BLaER1 treated with 17β-estradiol and CSF1 and Interleukin-3, amounts not matched to agents 10 nM and 100 nM (cell line): ENCODE measurements at regions not wholly inside any gene's neighbourhood (a gene's known extent, or its start where the extent isn't known, plus 50 kb on each side); places are given as distances from the start of the nearest gene placed in this dataset.
A peak's percentile ranks its signal among the peaks of the same experiment; 100 is the strongest.

Experiments
- H3K27ac ChIP-seq, 11 experiments: shearing (Covaris generic); formaldehyde crosslinking; 2 replicates each; pipeline ENCODE4 v1.8.1; 2022
- H3K27me3 ChIP-seq, 11 experiments: shearing (Covaris generic); formaldehyde crosslinking; 2 replicates each; pipeline ENCODE4 v1.8.1; 2022
- H3K36me3 ChIP-seq, 11 experiments: shearing (Covaris generic); formaldehyde crosslinking; 2 replicates each; pipeline ENCODE4 v1.8.1; 2022
- H3K4me1 ChIP-seq, 10 experiments: shearing (Covaris generic); formaldehyde crosslinking; 2 replicates each; pipeline ENCODE4 v1.8.1; 2022
- H3K4me2 ChIP-seq, 11 experiments: shearing (Covaris generic); formaldehyde crosslinking; 2 replicates each; pipeline ENCODE4 v1.8.1; 2022
- H3K4me3 ChIP-seq, 10 experiments: shearing (Covaris generic); formaldehyde crosslinking; 2 replicates each; pipeline ENCODE4 v1.8.1; 2022
- H3K9ac ChIP-seq, 11 experiments: shearing (Covaris generic); formaldehyde crosslinking; 2 replicates each; pipeline ENCODE4 v1.8.1; 2022
- H3K9me3 ChIP-seq, 11 experiments: shearing (Covaris generic); formaldehyde crosslinking; replicated peaks in 1 of 11; 2 replicates each; pipeline ENCODE4 v1.8.1; 2022
- H4K20me1 ChIP-seq, 11 experiments: shearing (Covaris generic); formaldehyde crosslinking; 2 replicates each; pipeline ENCODE4 v1.8.1; 2022
- Cebpa-rat ChIP-seq, 11 experiments: shearing (Covaris generic); IDR thresholded peaks; 2 replicates each; pipeline ENCODE4 v1.8.1; 2022

DNA sequence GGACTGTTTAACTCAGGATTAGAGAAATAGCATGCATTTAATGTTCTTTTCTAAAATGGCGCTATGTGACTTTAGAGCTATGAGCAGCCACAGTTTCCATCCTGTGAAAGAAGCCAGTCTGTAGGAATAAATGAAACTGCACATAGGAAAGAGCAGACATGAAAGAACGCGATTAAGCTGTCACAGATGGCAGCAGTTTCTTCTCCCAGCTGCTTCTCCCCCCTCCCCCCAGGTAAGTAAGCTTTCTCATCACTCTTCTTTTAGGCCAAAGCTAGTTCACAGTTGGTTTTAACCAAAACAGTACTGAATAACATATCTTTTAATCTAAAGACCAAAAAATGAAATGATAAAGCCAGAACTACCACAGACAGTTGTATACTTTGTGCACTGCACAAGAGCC is 266.4 kb downstream of the KCNA4 start:
- no peak overlapping the region for H3K9ac ChIP-seq
- H3K27ac ChIP-seq: no peak overlapping the region
- H3K4me3 ChIP-seq: no peak overlapping the region
- no peak for TF ChIP-seq Cebpa-rat (IDR thresholded peaks at IDR 0.05)
- H3K36me3 ChIP-seq: no peaks in the 10 kb centered on the region
- H4K20me1 ChIP-seq: no peaks in the 10 kb centered on the region
- H3K9me3 ChIP-seq: peaks cover 0 to 2% (median under 1%) of the 10 kb centered on the region in 11 experiments; a peak in 8 of 22 replicates
- H3K4me1 ChIP-seq: no peaks in the 10 kb centered on the region
- H3K4me2 ChIP-seq: no peak overlapping the region
- no peaks in the 10 kb centered on the region for H3K27me3 ChIP-seq

GRCh38 chr11:29734287-29734686 is 282.5 kb downstream of the KCNA4 start:
- H3K4me3 ChIP-seq: no peak overlapping the region
- no peak for TF ChIP-seq Cebpa-rat (IDR thresholded peaks at IDR 0.05)
- no peaks in the 10 kb centered on the region for H3K36me3 ChIP-seq
- H3K4me2 ChIP-seq: no peak overlapping the region
- no peak overlapping the region for H3K27ac ChIP-seq
- no peaks in the 10 kb centered on the region for H4K20me1 ChIP-seq
- no peaks in the 10 kb centered on the region for H3K4me1 ChIP-seq
- H3K9ac ChIP-seq: no peak overlapping the region
- H3K27me3 ChIP-seq: no peaks in the 10 kb centered on the region
- H3K9me3 ChIP-seq: no peaks in the 10 kb centered on the region

GRCh38 chr11:29713831-29714320 is 303.0 kb downstream of the KCNA4 start:
- H3K27ac ChIP-seq: no peak overlapping the region
- no peaks in the 10 kb centered on the region; a peak in 1 of 22 replicates for H3K36me3 ChIP-seq
- H3K4me1 ChIP-seq: peaks cover 0 to 39% (median 21%) of the 10 kb centered on the region in 10 experiments; a peak in 12 of 20 replicates
- H3K4me2 ChIP-seq: no peak overlapping the region
- no peak overlapping the region for H3K4me3 ChIP-seq
- H3K9me3 ChIP-seq: peaks cover 15 to 36% (median 19%) of the 10 kb centered on the region in 11 experiments
- H3K9ac ChIP-seq: no peak overlapping the region
- no peaks in the 10 kb centered on the region for H4K20me1 ChIP-seq
- TF ChIP-seq Cebpa-rat (IDR thresholded peaks at IDR 0.05): no peak
- no peaks in the 10 kb centered on the region for H3K27me3 ChIP-seq

GRCh38 chr11:29712616-29713015 is 304.2 kb downstream of the KCNA4 start:
- Histone ChIP-seq H3K4me2 (no peak overlapping the region), H3K36me3 (no peaks in the 10 kb centered on the region; a peak in 1 of 22 replicates), H3K4me3 (no peak overlapping the region), H3K27me3 (no peaks in the 10 kb centered on the region), H3K4me1 (peaks cover 0 to 51% (median 31%) of the 10 kb centered on the region in 10 experiments; a peak in 13 of 20 replicates), H3K27ac (no peak overlapping the region), H3K9me3 (peaks cover 15 to 36% (median 19%) of the 10 kb centered on the region in 11 experiments), H4K20me1 (no peaks in the 10 kb centered on the region), H3K9ac (no peak overlapping the region)
- TF ChIP-seq Cebpa-rat (IDR thresholded peaks at IDR 0.05): no peak

- no peaks in the 10 kb centered on the region for H4K20me1 ChIP-seq
- no peaks in the 10 kb centered on the region for H3K27me3 ChIP-seq
- H3K9ac ChIP-seq: no peak overlapping the region
- no peak overlapping the region for H3K4me3 ChIP-seq
- no peak for TF ChIP-seq Cebpa-rat (IDR thresholded peaks at IDR 0.05)
- no peaks in the 10 kb centered on the region; a peak in 1 of 22 replicates for H3K36me3 ChIP-seq
- H3K4me1 ChIP-seq: peaks cover 0 to 50% (median 29%) of the 10 kb centered on the region in 10 experiments; a peak in 13 of 20 replicates
- H3K27ac ChIP-seq: no peak overlapping the region
- H3K9me3 ChIP-seq: peaks cover 6 to 43% (median 8%) of the 10 kb centered on the region in 11 experiments; a peak in 21 of 22 replicates
- H3K4me2 ChIP-seq: peak overlapping the region in 8 of 11 experiments; percentile 11 to 67 (median 39); a peak in 13 of 22 replicates
Measured at GRCh38 chr11:29707924-29708323, 308.9 kb downstream of the KCNA4 start.

DNA sequence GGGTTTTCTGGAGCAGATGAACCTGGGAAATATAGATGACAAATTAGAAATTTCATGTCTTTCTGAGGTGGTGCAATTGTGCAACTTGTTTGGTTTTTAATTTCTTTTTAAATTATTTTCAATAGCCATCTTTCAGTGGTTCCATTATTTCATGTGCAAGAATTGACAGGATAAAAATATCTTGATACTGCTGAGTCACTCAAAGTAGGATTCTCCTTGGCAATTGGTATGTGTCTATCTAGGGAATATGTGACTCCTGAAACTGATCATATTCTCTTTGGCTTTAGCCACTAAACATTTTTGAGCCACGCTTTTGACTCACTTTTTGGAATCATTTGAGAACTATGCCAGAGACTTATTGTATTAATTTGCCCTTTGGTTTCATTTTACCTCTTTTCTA is 331.5 kb downstream of the KCNA4 start:
- TF ChIP-seq Cebpa-rat (IDR thresholded peaks at IDR 0.05): no peak
- no peaks in the 10 kb centered on the region for H3K27me3 ChIP-seq
- no peaks in the 10 kb centered on the region for H4K20me1 ChIP-seq
- no peak overlapping the region for H3K4me2 ChIP-seq
- H3K4me1 ChIP-seq: no peaks in the 10 kb centered on the region
- H3K9me3 ChIP-seq: no peaks in the 10 kb centered on the region
- no peaks in the 10 kb centered on the region for H3K36me3 ChIP-seq
- H3K4me3 ChIP-seq: no peak overlapping the region
- H3K27ac ChIP-seq: no peak overlapping the region
- H3K9ac ChIP-seq: no peak overlapping the region

- Histone ChIP-seq H3K4me1 (no peaks in the 10 kb centered on the region), H3K9ac (no peak overlapping the region), H3K27me3 (no peaks in the 10 kb centered on the region), H3K36me3 (no peaks in the 10 kb centered on the region), H3K27ac (no peak overlapping the region), H3K4me3 (no peak overlapping the region), H3K9me3 (no peaks in the 10 kb centered on the region), H4K20me1 (no peaks in the 10 kb centered on the region), H3K4me2 (no peak overlapping the region)
- TF ChIP-seq Cebpa-rat (IDR thresholded peaks at IDR 0.05): no peak
Measured at GRCh38 chr11:29682856-29683255, 334.0 kb downstream of the KCNA4 start.

- TF ChIP-seq Cebpa-rat (IDR thresholded peaks at IDR 0.05): no peak
- H3K4me3 ChIP-seq: no peak overlapping the region
- H4K20me1 ChIP-seq: no peaks in the 10 kb centered on the region
- H3K4me1 ChIP-seq: no peaks in the 10 kb centered on the region
- no peaks in the 10 kb centered on the region for H3K27me3 ChIP-seq
- no peaks in the 10 kb centered on the region for H3K36me3 ChIP-seq
- H3K9ac ChIP-seq: no peak overlapping the region
- H3K4me2 ChIP-seq: no peak overlapping the region
- H3K27ac ChIP-seq: no peak overlapping the region
- no peaks in the 10 kb centered on the region for H3K9me3 ChIP-seq
Measured at GRCh38 chr11:29679996-29680395, 336.8 kb downstream of the KCNA4 start.

- H3K27ac ChIP-seq: no peak overlapping the region
- H3K36me3 ChIP-seq: no peaks in the 10 kb centered on the region
- no peak overlapping the region for H3K4me2 ChIP-seq
- no peak overlapping the region for H3K9ac ChIP-seq
- H3K4me3 ChIP-seq: no peak overlapping the region
- TF ChIP-seq Cebpa-rat (IDR thresholded peaks at IDR 0.05): no peak
- H4K20me1 ChIP-seq: no peaks in the 10 kb centered on the region
- H3K27me3 ChIP-seq: no peaks in the 10 kb centered on the region
- no peaks in the 10 kb centered on the region for H3K4me1 ChIP-seq
- no peaks in the 10 kb centered on the region for H3K9me3 ChIP-seq
Measured at GRCh38 chr11:29676993-29677392, 339.8 kb downstream of the KCNA4 start.

DNA sequence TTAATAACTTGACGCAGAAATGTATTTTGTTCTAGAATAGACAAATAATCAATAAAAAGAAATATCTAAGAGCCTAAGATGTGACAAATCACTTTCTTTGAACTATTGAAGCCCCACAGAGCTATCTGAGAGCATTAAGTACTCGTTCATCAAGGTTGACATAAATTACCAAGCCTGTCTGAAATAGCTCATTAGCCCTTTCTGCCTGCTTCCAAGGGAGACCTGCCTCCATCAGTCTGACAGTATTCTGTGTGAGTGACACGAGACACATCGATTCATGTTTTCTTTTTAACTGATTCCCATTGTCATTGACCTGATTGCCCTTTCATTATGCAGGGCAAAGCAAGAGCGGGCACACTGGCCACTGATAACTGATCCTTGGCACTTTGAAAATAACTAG is 347.5 kb downstream of the KCNA4 start:
- no peak for TF ChIP-seq Cebpa-rat (IDR thresholded peaks at IDR 0.05)
- Histone ChIP-seq H3K4me1 (peaks cover 0 to 5% (median 0%) of the 10 kb centered on the region in 10 experiments; a peak in 1 of 20 replicates), H3K4me3 (no peak overlapping the region), H3K36me3 (no peaks in the 10 kb centered on the region), H3K27ac (no peak overlapping the region), H3K9ac (no peak overlapping the region), H4K20me1 (no peaks in the 10 kb centered on the region), H3K9me3 (peaks cover 0 to 13% (median 0%) of the 10 kb centered on the region in 11 experiments; a peak in 3 of 22 replicates), H3K27me3 (no peaks in the 10 kb centered on the region), H3K4me2 (no peak overlapping the region)
